Transverse colon (tissue), 4 donors: ENCODE measurements at regions not wholly inside any gene's neighbourhood (a gene's known extent, or its start where the extent isn't known, plus 50 kb on each side); places are given as distances from the start of the nearest gene placed in this dataset.

Experiments used
- POLR2AphosphoS5 ChIP-seq, 3 donors: sonication (generic); formaldehyde crosslinking; IDR thresholded peaks; one replicate each; pipeline ENCODE4 v1.6.1; 2016; ENCODE audit warnings: antibody characterized with exemption in 3 of 3
- TF ChIP-seq, protein P1 (sequence below), 5 experiments: fragments of 200-600 bp in 3 of 5; fragments of 450-650 bp in 2 of 5; sonication (generic) in 3 of 5; IDR thresholded peaks; 1 replicate in 2 of 5; 2 replicates in 3 of 5; pipeline ENCODE4 v1.5.1; 2016 to 2017; ENCODE audit warnings: antibody characterized with exemption in 5 of 5, inconsistent platforms in 3 of 5, mild to moderate bottlenecking in 2 of 5, moderate library complexity in 1 of 5

DNA sequence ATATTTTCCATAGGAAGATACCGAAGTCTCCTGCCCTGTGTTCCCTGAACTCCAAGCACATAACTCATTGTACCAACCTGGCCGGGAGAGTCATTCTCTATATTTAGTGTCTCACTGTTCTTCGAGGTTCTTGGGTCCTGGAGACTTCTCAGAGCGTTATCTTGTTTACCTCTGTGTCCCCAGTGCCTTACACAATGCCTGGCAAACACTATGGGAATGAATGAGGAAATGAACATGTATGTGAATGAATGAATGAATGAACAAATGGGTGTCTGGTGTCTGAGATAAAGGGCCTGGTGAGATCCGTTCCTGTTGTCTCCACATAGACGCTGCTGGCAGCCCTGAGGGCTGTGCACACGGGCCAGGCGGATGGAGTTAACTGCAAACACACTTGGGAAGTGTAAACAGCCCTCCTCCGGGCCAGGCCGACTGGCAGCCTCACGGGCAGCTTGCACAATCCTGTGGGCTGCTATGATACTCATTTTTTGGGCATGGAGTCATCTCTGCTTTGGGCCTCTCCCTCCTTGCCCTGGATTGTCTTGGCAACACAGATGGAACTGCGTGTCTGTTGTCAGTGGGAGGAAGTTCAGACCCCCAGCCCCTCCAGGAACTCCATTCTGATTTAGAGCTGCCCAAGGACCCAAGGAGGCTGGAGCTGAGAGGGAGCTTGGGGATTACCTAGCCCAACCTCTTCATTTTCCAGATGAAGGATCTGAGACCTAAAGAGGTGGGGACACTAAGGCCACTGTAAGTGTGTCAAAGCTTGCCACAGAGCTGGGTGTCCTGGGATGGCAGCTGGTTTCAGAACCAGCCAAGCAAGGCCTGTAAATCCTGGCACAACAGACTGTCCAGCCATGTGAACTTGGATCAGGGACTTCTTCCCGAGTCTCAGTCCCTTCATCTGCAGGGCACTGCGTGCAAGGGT is 124.4 kb downstream of the INHBB start:
- TF ChIP-seq, protein P1, sequence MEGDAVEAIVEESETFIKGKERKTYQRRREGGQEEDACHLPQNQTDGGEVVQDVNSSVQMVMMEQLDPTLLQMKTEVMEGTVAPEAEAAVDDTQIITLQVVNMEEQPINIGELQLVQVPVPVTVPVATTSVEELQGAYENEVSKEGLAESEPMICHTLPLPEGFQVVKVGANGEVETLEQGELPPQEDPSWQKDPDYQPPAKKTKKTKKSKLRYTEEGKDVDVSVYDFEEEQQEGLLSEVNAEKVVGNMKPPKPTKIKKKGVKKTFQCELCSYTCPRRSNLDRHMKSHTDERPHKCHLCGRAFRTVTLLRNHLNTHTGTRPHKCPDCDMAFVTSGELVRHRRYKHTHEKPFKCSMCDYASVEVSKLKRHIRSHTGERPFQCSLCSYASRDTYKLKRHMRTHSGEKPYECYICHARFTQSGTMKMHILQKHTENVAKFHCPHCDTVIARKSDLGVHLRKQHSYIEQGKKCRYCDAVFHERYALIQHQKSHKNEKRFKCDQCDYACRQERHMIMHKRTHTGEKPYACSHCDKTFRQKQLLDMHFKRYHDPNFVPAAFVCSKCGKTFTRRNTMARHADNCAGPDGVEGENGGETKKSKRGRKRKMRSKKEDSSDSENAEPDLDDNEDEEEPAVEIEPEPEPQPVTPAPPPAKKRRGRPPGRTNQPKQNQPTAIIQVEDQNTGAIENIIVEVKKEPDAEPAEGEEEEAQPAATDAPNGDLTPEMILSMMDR (IDR thresholded peaks at IDR 0.05) = no peak
- peak in 2 of 3 donors; percentile 43 to 45 for TF ChIP-seq POLR2AphosphoS5 (IDR thresholded peaks at IDR 0.05)
